ENCODE measurements at regions not wholly inside any gene's neighbourhood (a gene's known extent, or its start where the extent isn't known, plus 50 kb on each side); places are given as distances from the start of the nearest gene placed in this dataset.

DNA sequence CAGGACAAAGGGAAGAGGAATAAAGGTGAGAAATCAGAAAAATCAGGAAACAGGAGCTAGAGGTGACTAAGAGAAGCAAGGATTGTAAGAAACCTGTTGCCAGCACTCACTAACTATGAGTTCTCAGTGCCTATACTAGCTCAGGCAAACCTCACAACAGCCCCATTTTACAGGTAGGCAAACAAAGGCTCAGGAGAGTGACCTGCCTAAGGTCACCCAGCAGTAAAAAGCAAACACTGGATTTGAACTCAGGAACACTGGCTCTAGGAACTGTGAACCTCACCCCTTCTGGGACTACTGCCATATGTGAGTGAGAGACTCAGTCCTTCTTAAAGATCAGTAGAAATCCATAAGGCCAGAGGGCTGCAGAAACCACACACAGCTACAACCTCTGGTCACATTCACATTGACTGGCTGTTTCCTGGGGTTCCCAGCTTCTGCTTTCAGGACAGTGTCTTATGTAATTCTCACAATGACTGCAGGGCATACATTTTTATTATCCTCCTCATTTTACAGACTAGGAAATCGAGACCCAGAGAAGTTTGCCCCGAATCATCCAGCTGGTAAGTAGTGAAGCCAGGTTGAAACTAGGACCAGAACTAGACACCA, 80.7 kb upstream of the MAFB start:
- no peak for DNase-seq (ENCODE audit: low read depth, low spot score)

GRCh38 chr20:40770564-40771307, 81.7 kb upstream of the MAFB start:
- no peak for DNase-seq (ENCODE audit: low read depth, low spot score)

DNA sequence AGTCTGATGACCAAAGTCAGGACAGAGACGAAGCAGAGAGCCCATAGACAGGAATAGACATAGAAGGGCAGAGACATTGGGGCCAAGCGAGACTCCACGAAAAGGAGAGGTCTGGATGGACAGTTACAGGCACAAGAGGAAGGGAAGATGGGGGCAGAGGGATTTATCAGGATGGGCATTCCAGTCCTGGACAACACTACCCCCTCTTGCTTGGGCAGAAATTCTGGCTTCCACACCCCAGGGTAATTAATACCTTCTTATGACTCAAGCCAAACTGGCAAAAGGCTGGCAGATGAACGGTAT, 82.2 kb upstream of the MAFB start:
- DNase-seq (ENCODE audit: low read depth, low spot score), result no peak

- no peak for DNase-seq (ENCODE audit: low read depth, low spot score)
These were observed 82.9 kb upstream of the MAFB start for GRCh38 chr20:40771848-40772511.

GRCh38 chr20:40773376-40773775, 84.3 kb upstream of the MAFB start:
- DNase-seq (ENCODE audit: low read depth, low spot score), result no peak

DNA sequence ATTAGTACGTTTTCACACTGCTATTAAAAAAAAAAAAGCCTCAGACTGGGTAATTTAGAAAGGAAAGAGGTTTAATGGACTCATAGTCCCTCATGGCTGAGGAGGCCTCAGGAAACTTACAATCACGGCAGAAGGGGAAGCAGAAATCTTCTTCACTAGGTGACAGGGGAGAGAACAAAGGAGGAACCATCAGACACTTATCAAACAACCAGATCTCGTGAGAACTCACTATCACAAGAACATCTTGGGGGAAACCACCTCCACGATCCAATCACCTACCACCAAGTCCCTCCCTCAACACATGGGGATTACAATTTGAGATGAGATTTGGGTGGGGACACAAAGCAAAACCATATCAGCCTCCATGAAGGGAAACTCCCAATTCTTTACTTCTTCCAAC, 85.2 kb upstream of the MAFB start:
- DNase-seq (ENCODE audit: low read depth, low spot score), result no peak

DNA sequence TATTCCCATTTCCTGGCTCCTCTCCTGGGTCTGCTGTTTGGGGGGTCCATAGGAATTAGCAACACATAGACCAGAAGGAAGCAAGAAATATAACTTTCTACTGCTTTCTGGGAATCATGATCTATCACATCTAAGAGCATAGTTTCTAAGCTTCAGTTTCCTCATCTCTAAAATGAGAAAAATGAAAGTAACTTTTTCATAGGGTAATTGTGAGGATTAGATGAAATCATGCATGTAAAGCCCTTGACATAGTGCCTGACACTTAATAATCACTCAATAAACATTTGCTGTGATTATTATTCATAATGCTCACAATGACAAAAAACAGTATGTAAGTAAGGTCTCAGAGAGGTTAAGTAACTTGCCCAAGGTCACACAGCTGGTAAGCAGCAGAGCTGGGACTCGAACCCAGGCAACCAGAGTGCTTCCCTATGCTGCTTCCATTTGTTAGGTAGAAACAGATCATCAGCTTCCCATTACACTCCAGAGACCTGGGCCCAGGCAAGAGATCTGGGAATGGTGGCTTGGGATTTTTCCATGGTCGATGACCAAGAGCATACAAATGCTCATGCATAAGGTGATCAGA, 86.6 kb upstream of the MAFB start:
- DNase-seq (ENCODE audit: low read depth, low spot score), result no peak

GRCh38 chr20:40776466-40777457, 87.7 kb upstream of the MAFB start:
- no peak for DNase-seq (ENCODE audit: low read depth, low spot score)

DNA sequence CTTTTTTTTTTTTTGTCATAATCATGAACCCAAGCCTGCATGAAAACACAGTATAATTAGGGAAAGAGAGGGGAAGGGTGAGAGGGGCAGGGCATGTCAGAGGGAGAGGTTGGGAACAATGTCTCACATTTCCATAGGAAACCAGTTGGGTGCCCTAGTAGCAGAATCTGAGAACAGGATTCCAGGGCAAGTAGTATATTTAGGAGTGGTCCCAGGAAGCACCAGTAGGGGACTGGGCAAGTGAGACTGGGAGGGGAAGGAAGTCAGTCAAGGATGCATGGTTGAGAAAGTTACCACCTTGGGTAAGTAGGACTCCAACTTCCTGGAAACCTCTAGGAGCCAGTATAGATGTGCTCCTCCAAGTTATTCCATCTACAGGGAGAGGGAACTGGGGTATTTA, 88.6 kb upstream of the MAFB start:
- DNase-seq (ENCODE audit: low read depth, low spot score), result no peak

- no peak for DNase-seq (ENCODE audit: low read depth, low spot score)
These were observed 90.0 kb upstream of the MAFB start for GRCh38 chr20:40778894-40779496.

DNA sequence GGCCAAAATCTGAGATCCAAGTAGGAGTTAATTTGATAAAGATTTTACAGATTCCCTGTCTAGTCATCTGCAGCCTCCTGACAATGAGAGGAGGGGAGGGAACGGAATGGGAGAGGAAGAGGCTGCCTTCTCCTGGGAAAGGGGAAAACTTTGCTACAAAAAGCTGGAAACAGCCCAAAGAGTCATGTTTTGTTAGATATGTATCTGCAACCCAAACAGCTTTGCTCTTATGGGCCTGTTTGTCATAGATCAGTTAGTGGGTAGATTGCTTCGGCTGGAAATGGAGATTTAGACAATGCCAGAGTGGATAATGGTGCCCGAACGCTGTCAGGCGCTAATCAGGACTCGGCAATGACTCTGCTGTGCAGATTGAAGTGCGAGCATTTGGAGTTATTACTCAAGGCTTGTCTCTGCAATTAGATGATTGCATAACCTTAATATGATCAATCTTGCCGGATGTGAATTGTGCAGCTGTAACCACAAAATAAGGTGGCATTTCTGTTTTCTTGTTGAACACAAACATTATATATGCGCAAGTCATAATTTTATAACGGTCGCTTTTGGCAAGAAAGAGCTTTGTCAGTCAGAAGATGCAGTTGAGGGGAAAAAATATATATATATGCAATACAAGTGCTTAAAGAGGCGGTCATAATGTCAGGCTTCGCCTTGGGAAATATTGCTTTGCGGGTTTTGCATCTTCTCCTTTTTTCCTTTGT, 92.4 kb upstream of the MAFB start:
- no peak for DNase-seq (ENCODE audit: low read depth, low spot score)

- no peak for DNase-seq (ENCODE audit: low read depth, low spot score)
These were observed 93.0 kb upstream of the MAFB start for GRCh38 chr20:40782043-40782368.

- DNase-seq (ENCODE audit: low read depth, low spot score), result no peak
These were observed 96.3 kb upstream of the MAFB start for GRCh38 chr20:40785346-40785745.

DNA sequence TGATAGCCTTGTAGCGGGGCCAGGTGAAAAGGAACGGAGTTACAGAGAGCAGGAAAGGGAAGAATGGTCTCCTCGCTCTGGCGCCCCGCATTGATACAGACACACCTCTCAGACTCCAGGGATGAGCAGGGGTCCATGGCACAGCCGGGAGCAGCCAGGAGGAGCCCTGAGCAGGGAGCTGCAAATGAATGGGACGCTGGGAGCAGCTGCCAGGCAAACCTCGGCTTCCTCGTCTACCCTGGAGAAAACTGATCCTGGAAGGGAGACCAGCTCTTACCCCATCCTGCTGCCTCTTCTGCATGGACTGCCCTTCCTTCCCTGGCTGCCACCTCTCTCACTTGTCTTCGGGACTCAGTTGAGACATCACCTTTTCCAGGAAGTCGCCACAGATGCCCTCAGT, 97.3 kb upstream of the MAFB start:
- no peak for DNase-seq (ENCODE audit: low read depth, low spot score)

- DNase-seq (ENCODE audit: low read depth, low spot score), result no peak
These were observed 98.9 kb upstream of the MAFB start for GRCh38 chr20:40787941-40788340.

DNA sequence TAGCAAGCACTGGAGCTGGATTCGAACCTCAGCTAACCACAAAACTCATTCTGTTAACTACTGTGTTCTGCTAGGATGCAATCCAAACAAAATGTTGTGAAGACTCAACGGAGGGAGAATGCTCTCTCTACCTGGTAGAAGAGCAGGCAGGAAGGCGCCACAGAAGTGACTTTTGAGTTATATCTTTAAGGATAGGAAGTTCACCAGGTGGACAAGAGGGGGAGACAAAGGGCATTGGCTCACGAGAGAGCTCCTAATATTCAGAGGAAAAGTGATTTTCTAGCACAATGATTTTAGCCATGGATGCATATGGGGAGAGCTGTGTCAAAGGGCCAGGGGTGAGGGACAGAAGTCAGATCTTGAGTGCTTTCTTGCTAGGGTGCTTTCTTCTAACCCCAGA, 108.4 kb upstream of the MAFB start:
- DNase-seq (ENCODE audit: low read depth, low spot score), result no peak

DNA sequence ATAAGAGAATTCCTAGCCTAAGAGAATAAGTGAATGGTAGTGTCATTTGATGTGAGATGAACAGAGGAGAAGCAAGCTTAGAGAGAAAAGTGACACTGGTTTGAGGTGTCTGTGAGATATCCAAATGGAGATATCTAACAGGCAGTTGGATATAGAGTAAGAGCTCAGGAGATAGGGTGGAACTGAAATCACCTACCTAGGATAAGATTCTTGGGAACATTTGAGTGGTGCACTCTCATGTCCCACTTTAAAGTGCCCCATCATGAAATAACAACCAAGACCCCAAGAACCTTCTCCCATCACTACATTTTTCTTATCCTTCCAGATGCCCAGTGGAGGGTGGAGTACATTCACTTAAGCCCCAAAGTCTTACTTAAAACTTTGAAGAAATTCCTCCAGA, 109.0 kb upstream of the MAFB start:
- no peak for DNase-seq (ENCODE audit: low read depth, low spot score)

- DNase-seq (ENCODE audit: low read depth, low spot score), result no peak
These were observed 113.8 kb upstream of the MAFB start for GRCh38 chr20:40802886-40803285.

DNA sequence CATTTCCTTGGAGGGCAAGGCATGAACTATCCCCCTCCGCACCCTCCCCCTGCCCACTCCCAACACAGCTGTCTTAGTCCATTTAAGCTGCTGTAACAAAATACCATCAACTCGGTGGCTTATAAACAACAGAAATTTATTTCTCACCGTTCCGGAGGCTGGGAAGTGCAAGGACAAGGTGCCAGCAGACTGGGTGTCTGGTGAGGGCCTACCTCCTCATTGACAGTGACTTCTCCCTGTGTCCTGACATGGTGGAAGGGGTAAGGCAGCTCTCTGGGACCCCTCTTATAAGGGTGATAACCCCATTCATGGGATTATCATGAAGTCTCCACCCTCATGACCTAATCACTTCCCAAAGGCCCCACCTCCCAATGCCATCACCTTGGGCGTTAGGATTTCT, 114.3 kb upstream of the MAFB start:
- DNase-seq (ENCODE audit: low read depth, low spot score), result no peak

DNA sequence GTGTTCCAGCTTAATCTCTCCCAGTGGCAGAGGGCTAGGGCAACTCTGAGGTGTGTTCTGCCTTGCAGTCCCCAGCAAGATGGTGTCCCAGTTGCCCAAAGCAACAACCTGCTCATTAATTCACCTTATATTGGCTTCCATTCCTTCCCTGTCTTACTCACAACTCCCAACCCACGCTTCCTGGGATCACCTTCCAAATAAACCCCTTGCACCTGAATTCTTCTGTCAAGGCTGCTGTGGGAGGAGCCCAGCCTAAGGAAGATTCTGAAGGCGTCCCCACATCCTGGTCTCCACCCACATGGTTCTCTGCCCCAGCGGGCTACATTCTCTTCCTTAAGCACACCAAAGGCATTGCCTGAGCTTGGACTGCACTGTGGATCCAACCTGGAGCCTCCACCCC, 116.6 kb upstream of the MAFB start:
- DNase-seq (ENCODE audit: low read depth, low spot score), result no peak
